ENCODE measurements at regions not wholly inside any gene's neighbourhood (a gene's known extent, or its start where the extent isn't known, plus 50 kb on each side); places are given as distances from the start of the nearest gene placed in this dataset.

DNA sequence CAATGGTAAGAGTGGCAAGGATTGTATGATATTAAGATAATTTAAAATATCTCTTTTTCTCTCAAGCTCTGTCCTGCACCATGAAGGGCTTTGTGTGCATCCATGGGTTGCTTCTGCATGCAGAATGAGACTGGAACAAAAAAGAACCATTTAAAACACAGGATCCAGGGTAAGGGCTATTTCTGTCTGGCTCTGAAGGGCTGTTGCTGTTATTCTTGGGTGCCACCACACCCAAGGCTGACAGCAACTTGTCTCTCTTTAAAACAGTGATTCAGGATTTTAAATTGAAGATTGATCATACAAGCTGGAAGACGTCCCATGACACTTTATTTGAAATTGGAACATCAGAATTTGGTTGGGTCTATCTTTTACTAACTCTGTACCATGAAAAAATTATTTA lies 268.8 kb upstream of the CNTN3 start:
- Mint-ChIP-seq H3K27ac (ENCODE audit: unreplicated experiment) (no peak overlapping the region), H3K4me1 (ENCODE audit: low read depth, unreplicated experiment) (no peaks in the 10 kb centered on the region), H3K36me3 (ENCODE audit: unreplicated experiment) (no peaks in the 10 kb centered on the region), H3K9me3 (ENCODE audit: unreplicated experiment) (peaks cover 2% of the 10 kb centered on the region), H3K4me3 (ENCODE audit: unreplicated experiment) (no peak overlapping the region), H3K27me3 (ENCODE audit: unreplicated experiment) (peaks cover 1% of the 10 kb centered on the region)
- TF ChIP-seq, protein P1, sequence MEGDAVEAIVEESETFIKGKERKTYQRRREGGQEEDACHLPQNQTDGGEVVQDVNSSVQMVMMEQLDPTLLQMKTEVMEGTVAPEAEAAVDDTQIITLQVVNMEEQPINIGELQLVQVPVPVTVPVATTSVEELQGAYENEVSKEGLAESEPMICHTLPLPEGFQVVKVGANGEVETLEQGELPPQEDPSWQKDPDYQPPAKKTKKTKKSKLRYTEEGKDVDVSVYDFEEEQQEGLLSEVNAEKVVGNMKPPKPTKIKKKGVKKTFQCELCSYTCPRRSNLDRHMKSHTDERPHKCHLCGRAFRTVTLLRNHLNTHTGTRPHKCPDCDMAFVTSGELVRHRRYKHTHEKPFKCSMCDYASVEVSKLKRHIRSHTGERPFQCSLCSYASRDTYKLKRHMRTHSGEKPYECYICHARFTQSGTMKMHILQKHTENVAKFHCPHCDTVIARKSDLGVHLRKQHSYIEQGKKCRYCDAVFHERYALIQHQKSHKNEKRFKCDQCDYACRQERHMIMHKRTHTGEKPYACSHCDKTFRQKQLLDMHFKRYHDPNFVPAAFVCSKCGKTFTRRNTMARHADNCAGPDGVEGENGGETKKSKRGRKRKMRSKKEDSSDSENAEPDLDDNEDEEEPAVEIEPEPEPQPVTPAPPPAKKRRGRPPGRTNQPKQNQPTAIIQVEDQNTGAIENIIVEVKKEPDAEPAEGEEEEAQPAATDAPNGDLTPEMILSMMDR (IDR thresholded peaks at IDR 0.05; ENCODE audit: partially characterized antibody, unreplicated experiment): no peak
- DNase-seq: no peak

DNA sequence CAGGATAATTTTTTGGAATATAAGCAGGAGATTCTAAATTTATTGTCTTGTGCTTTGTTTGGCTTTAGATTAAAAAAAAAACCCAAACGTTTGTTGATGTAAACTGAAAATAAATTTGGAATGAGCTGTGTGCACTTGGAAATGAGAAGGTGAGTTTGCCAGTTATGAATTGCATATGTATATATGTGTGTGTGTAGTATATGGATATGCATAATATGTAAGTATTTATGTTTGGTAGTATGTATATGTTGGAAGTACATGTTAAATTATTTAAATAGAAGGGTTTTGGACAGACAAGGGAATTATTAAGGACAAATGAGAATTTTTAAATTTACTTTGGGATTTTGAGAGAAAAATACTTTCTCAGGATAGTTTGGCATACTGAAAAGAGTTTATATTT lies 265.8 kb upstream of the CNTN3 start:
- no peaks in the 10 kb centered on the region for H3K4me1 Mint-ChIP-seq (ENCODE audit: low read depth, unreplicated experiment)
- peaks cover 1% of the 10 kb centered on the region for H3K27me3 Mint-ChIP-seq (ENCODE audit: unreplicated experiment)
- H3K36me3 Mint-ChIP-seq (ENCODE audit: unreplicated experiment): no peaks in the 10 kb centered on the region

DNA sequence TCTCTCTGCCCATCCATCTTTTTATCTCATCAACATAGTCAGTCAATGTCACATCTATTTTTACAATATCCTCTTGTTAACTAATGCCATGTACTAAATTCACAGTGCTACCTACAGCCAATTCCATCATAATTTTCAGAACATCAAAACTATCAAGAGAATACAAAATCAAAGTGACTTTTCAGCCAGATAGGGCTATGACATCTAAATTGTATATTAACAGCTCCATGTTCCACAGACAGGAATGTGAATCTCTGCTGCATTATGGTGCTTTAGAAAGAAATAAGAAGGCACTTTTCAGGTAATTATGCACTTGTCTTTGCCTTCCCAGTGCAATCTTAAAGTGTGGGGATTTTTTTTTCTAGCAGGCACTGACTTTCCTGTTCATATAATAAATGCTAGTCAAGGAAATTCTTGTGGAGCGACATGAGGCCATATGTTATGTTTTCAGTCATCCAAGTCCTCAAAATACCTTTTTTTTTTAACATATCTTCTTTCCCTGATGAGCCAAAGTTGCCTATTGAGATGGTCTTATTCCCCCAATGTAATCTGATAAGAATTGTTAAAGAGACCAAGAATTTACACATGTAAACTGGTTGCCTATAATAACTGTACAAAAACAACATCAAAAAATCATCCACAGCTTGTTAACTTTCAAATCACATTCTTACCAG lies 252.0 kb upstream of the CNTN3 start:
- Mint-ChIP-seq H3K9me3 (ENCODE audit: unreplicated experiment) (no peaks in the 10 kb centered on the region), H3K4me3 (ENCODE audit: unreplicated experiment) (no peak overlapping the region), H3K36me3 (ENCODE audit: unreplicated experiment) (no peaks in the 10 kb centered on the region), H3K27me3 (ENCODE audit: unreplicated experiment) (peaks cover 2% of the 10 kb centered on the region), H3K4me1 (ENCODE audit: low read depth, unreplicated experiment) (no peaks in the 10 kb centered on the region), H3K27ac (ENCODE audit: unreplicated experiment) (no peak overlapping the region)
- TF ChIP-seq, protein P1 (IDR thresholded peaks at IDR 0.05; ENCODE audit: partially characterized antibody, unreplicated experiment): no peak
- no peak for DNase-seq

More for the DNA sequence above, 265.8 kb upstream of the CNTN3 start:
- no peak for DNase-seq
- no peak overlapping the region for H3K27ac Mint-ChIP-seq (ENCODE audit: unreplicated experiment)
- H3K4me3 Mint-ChIP-seq (ENCODE audit: unreplicated experiment): no peak overlapping the region
- TF ChIP-seq, protein P1 (IDR thresholded peaks at IDR 0.05; ENCODE audit: partially characterized antibody, unreplicated experiment): no peak
- H3K9me3 Mint-ChIP-seq (ENCODE audit: unreplicated experiment): no peaks in the 10 kb centered on the region

DNA sequence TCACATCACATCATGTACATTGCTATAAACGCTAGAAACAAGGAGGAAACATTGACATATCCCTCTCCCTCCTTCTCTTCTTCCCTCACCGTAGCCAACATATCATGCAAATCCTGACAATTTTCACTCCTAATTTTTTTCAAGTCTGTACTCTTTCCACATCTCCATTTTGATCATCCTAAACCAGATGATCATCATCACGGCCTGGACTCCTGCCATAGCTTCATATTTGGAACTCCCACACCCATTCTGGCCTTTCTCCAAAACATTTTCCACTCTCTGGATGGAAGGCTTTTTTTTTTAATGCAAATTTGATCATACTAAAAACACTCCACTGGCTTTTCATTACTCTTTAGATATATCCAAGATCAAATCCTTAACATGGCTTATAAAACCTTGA lies 248.0 kb upstream of the CNTN3 start:
- Mint-ChIP-seq H3K9me3 (ENCODE audit: unreplicated experiment) (no peaks in the 10 kb centered on the region), H3K27me3 (ENCODE audit: unreplicated experiment) (no peaks in the 10 kb centered on the region), H3K4me1 (ENCODE audit: low read depth, unreplicated experiment) (no peaks in the 10 kb centered on the region), H3K27ac (ENCODE audit: unreplicated experiment) (no peak overlapping the region), H3K4me3 (ENCODE audit: unreplicated experiment) (no peak overlapping the region), H3K36me3 (ENCODE audit: unreplicated experiment) (no peaks in the 10 kb centered on the region)
- TF ChIP-seq, protein P1 (IDR thresholded peaks at IDR 0.05; ENCODE audit: partially characterized antibody, unreplicated experiment): no peak
- no peak for DNase-seq

DNA sequence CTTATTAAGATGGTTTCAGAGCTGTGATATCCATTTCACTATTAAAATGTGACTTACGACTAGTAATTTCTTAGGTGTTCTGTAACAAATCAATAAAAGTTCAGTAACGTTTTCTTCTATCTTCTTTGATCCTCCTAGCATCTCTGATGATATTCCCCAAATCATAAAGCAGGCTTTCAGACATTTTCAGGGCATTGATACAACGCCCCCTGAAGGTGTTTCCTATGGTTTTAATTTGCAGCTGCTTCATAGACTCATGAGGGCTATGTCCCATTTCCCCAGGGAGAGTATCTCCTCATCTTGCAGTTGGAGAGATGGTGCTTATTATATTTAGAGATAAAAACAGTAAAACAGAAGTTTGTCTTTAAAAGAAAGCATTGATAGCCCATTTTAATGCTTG lies 246.8 kb upstream of the CNTN3 start:
- DNase-seq: no peak
- H3K9me3 Mint-ChIP-seq (ENCODE audit: unreplicated experiment): no peaks in the 10 kb centered on the region
- no peaks in the 10 kb centered on the region for H3K36me3 Mint-ChIP-seq (ENCODE audit: unreplicated experiment)
- no peaks in the 10 kb centered on the region for H3K27me3 Mint-ChIP-seq (ENCODE audit: unreplicated experiment)
- no peak overlapping the region for H3K27ac Mint-ChIP-seq (ENCODE audit: unreplicated experiment)
- no peaks in the 10 kb centered on the region for H3K4me1 Mint-ChIP-seq (ENCODE audit: low read depth, unreplicated experiment)
- TF ChIP-seq, protein P1 (IDR thresholded peaks at IDR 0.05; ENCODE audit: partially characterized antibody, unreplicated experiment): no peak
- no peak overlapping the region for H3K4me3 Mint-ChIP-seq (ENCODE audit: unreplicated experiment)

Data from glutamatergic neuron (in vitro differentiated cells).